H1 (cell line): ENCODE measurements at regions not wholly inside any gene's neighbourhood (a gene's known extent, or its start where the extent isn't known, plus 50 kb on each side); places are given as distances from the start of the nearest gene placed in this dataset.

Source experiments
- ATF3 ChIP-seq: IDR thresholded peaks from 2 replicates; pipeline ENCODE4 v1.6.1; 2011; ENCODE audit warnings: low read depth, mild to moderate bottlenecking, low read length; ENCODE audit not compliant: insufficient read depth
- CHD2 ChIP-seq: IDR thresholded peaks from 2 replicates; pipeline ENCODE4 v1.6.1; 2012; ENCODE audit warnings: low read length, improper control_type of control experiment
- GTF2F1 ChIP-seq: IDR thresholded peaks from 2 replicates; pipeline ENCODE4 v1.6.1; 2012; ENCODE audit warnings: low read depth, low read length, improper control_type of control experiment, borderline replicate concordance
- HDAC2 ChIP-seq, 2 experiments: fragments of 300-600 bp in 1 of 2; sonication (generic) in 1 of 2; IDR thresholded peaks; 2 replicates each; pipeline ENCODE4 v1.6.1; 2011 to 2012; ENCODE audit warnings: low read depth in 2 of 2, low read length in 2 of 2, mild to moderate bottlenecking in 2 of 2, moderate library complexity in 2 of 2, borderline replicate concordance in 1 of 2, inconsistent platforms in 1 of 2
- JUN ChIP-seq: IDR thresholded peaks from 2 replicates; pipeline ENCODE4 v1.6.1; 2011; ENCODE audit warnings: low read depth, mild to moderate bottlenecking, improper control_type of control experiment, low read length
- JUND ChIP-seq: IDR thresholded peaks from 2 replicates; pipeline ENCODE4 v1.6.1; 2011; ENCODE audit warnings: mild to moderate bottlenecking, improper control_type of control experiment, low read length
- POLR2AphosphoS5 ChIP-seq: IDR thresholded peaks from 2 replicates; pipeline ENCODE4 v1.6.1; 2011; ENCODE audit warnings: low read depth, low read length
- POU5F1 ChIP-seq: IDR thresholded peaks from 2 replicates; pipeline ENCODE4 v1.6.1; 2011; ENCODE audit warnings: low read depth, mild to moderate bottlenecking, low read length, moderate library complexity
- TCF12 ChIP-seq: IDR thresholded peaks from 2 replicates; pipeline ENCODE4 v1.6.1; 2011; ENCODE audit warnings: low read depth, mild to moderate bottlenecking, low read length
- TEAD4 ChIP-seq: IDR thresholded peaks from 2 replicates; pipeline ENCODE4 v1.6.1; 2012; ENCODE audit warnings: low read depth, low read length, inconsistent platforms, mixed read lengths
- TF ChIP-seq, protein P1 (sequence below): fragments of 300-600 bp; sonication (generic); IDR thresholded peaks from 2 replicates; pipeline ENCODE4 v1.7.1; 2012; ENCODE audit warnings: low read length, moderate library complexity, mild to moderate bottlenecking, inconsistent platforms; ENCODE audit not compliant: insufficient replicate concordance
- TF ChIP-seq, protein P2 (sequence below): IDR thresholded peaks from 2 replicates; pipeline ENCODE4 v1.6.1; 2012; ENCODE audit warnings: inconsistent platforms

GRCh38 chr4:158420782-158421181 is 100.9 kb upstream of the RXFP1 start (continued):
- TF ChIP-seq, protein P1, sequence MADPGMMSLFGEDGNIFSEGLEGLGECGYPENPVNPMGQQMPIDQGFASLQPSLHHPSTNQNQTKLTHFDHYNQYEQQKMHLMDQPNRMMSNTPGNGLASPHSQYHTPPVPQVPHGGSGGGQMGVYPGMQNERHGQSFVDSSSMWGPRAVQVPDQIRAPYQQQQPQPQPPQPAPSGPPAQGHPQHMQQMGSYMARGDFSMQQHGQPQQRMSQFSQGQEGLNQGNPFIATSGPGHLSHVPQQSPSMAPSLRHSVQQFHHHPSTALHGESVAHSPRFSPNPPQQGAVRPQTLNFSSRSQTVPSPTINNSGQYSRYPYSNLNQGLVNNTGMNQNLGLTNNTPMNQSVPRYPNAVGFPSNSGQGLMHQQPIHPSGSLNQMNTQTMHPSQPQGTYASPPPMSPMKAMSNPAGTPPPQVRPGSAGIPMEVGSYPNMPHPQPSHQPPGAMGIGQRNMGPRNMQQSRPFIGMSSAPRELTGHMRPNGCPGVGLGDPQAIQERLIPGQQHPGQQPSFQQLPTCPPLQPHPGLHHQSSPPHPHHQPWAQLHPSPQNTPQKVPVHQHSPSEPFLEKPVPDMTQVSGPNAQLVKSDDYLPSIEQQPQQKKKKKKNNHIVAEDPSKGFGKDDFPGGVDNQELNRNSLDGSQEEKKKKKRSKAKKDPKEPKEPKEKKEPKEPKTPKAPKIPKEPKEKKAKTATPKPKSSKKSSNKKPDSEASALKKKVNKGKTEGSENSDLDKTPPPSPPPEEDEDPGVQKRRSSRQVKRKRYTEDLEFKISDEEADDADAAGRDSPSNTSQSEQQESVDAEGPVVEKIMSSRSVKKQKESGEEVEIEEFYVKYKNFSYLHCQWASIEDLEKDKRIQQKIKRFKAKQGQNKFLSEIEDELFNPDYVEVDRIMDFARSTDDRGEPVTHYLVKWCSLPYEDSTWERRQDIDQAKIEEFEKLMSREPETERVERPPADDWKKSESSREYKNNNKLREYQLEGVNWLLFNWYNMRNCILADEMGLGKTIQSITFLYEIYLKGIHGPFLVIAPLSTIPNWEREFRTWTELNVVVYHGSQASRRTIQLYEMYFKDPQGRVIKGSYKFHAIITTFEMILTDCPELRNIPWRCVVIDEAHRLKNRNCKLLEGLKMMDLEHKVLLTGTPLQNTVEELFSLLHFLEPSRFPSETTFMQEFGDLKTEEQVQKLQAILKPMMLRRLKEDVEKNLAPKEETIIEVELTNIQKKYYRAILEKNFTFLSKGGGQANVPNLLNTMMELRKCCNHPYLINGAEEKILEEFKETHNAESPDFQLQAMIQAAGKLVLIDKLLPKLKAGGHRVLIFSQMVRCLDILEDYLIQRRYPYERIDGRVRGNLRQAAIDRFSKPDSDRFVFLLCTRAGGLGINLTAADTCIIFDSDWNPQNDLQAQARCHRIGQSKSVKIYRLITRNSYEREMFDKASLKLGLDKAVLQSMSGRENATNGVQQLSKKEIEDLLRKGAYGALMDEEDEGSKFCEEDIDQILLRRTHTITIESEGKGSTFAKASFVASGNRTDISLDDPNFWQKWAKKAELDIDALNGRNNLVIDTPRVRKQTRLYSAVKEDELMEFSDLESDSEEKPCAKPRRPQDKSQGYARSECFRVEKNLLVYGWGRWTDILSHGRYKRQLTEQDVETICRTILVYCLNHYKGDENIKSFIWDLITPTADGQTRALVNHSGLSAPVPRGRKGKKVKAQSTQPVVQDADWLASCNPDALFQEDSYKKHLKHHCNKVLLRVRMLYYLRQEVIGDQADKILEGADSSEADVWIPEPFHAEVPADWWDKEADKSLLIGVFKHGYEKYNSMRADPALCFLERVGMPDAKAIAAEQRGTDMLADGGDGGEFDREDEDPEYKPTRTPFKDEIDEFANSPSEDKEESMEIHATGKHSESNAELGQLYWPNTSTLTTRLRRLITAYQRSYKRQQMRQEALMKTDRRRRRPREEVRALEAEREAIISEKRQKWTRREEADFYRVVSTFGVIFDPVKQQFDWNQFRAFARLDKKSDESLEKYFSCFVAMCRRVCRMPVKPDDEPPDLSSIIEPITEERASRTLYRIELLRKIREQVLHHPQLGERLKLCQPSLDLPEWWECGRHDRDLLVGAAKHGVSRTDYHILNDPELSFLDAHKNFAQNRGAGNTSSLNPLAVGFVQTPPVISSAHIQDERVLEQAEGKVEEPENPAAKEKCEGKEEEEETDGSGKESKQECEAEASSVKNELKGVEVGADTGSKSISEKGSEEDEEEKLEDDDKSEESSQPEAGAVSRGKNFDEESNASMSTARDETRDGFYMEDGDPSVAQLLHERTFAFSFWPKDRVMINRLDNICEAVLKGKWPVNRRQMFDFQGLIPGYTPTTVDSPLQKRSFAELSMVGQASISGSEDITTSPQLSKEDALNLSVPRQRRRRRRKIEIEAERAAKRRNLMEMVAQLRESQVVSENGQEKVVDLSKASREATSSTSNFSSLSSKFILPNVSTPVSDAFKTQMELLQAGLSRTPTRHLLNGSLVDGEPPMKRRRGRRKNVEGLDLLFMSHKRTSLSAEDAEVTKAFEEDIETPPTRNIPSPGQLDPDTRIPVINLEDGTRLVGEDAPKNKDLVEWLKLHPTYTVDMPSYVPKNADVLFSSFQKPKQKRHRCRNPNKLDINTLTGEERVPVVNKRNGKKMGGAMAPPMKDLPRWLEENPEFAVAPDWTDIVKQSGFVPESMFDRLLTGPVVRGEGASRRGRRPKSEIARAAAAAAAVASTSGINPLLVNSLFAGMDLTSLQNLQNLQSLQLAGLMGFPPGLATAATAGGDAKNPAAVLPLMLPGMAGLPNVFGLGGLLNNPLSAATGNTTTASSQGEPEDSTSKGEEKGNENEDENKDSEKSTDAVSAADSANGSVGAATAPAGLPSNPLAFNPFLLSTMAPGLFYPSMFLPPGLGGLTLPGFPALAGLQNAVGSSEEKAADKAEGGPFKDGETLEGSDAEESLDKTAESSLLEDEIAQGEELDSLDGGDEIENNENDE, result no peak
- TF ChIP-seq, protein P2, sequence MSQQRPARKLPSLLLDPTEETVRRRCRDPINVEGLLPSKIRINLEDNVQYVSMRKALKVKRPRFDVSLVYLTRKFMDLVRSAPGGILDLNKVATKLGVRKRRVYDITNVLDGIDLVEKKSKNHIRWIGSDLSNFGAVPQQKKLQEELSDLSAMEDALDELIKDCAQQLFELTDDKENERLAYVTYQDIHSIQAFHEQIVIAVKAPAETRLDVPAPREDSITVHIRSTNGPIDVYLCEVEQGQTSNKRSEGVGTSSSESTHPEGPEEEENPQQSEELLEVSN, result no peak
- TF ChIP-seq HDAC2 (IDR thresholded peaks at IDR 0.05; ENCODE audit: borderline replicate concordance in 1 of 2, low read depth in 2 of 2, low read length in 2 of 2) (no peak), TCF12 (no peak), TEAD4 (no peak), JUND (no peak), POLR2AphosphoS5 (no peak), JUN (no peak), POU5F1 (no peak), CHD2 (no peak), GTF2F1 (no peak), ATF3 (no peak)
